ENCODE measurements at regions not wholly inside any gene's neighbourhood (a gene's known extent, or its start where the extent isn't known, plus 50 kb on each side); places are given as distances from the start of the nearest gene placed in this dataset.
A peak's percentile ranks its signal among the peaks of the same experiment; 100 is the strongest.

DNA sequence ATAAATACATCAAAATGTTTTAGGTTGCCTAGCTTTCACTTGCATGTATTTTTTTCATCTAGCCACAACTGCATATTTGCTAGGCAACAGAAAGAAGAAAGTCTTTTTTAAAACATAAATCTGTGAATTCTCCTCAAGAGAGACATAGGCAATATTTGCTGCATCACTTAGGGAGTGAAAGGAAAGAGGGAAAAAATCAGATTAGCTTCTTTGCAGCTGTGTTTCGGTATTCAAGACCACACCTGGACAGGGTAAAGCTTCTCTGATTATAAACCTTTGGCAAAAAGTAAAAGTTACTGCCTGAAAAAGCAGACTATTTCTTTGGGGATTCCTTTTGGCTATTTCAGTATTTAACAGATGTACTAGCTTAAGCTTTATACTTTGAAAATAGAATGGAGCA is 280.9 kb upstream of the ZSWIM2 start:
- DNase-seq: no peak

DNA sequence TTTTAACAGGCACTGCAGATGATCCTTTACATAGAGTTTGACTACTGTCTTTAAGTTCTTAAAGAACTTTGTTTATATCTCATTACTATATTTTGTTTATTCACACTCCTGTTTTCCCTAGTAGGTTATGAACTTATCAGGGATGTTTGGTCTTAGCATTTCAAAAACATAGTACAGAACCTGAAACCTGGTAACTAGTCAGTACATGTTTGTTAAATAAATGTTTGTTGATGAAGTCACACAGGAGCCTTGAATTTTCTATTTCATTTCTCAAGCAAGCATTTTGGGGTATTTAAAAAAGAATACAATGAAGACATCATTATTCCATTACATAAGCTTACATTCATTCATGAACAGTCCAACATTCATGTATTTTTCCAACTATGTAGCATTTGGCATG is 280.3 kb upstream of the ZSWIM2 start:
- DNase-seq: no peak

DNA sequence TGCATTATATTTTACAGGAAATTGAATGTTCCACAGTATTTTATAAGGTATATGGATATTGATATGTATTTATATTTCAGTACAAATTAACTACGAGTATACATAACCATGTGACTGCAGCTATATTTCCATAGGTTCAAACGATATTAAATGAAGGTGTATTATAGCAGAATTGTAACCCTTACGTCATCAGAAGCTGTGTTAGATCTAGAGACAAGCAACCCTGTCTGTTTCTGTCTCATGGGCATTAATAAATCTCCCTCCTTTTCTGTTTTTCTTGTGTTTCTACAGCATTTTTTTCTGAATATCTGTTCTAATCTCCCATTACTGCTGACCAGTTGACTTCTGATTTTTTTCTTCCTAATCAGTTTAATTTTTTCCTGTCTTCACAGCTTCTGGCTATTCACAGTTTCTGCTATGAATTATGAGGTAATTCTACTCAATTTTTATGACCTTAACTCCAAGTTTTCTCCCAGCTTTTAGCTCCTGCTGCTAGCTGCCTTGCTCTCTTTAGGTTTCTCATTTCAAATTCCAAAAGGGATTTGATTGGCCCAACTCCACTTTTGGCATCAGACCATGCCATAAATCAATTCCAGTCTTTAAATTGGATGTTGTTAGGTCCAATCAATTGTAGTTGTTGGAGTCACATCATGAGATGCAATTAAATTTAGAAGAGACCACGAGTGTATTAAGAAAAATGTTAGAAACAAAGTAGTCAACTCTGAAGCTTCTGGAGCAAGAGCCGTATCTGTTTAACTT is 277.5 kb upstream of the ZSWIM2 start:
- DNase-seq: no peak

DNA sequence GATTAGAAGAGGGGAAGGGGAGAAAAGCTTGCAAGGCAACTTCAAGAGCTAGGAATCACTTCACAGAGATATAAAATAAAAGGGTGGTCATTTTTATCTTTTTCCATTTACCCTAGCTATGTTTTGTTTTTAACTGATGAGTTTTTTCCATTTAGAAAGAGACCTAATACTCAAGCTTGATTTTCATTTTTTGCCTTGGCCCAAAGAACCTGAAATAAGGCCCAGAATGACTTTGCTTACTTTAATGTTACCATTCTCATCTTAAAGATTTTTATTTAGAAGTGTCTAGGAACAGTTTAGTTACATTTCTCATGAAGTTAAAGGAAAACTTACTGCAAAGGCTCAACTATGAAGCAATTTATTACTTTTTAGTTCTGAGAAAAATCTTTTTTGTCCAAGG is 276.3 kb upstream of the ZSWIM2 start:
- no peak for DNase-seq

DNA sequence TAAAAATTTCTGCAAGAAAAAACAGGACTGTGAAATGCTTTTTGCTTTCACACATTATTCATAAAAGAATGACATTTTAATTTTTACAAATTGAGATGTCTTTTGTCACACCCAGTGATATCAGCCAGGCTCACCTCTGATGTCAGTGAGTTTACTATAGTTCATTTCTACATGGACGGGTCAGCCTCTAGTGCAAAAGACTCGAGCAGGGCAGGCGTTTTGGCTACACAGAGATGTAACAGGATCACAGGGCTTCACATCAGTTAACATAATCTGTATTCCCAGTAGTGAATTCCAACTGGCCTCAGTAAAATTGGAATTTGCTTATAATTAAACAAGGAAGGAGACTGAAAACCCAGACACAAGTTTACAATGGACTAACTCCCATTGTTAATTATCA is 275.6 kb upstream of the ZSWIM2 start:
- no peak for DNase-seq

DNA sequence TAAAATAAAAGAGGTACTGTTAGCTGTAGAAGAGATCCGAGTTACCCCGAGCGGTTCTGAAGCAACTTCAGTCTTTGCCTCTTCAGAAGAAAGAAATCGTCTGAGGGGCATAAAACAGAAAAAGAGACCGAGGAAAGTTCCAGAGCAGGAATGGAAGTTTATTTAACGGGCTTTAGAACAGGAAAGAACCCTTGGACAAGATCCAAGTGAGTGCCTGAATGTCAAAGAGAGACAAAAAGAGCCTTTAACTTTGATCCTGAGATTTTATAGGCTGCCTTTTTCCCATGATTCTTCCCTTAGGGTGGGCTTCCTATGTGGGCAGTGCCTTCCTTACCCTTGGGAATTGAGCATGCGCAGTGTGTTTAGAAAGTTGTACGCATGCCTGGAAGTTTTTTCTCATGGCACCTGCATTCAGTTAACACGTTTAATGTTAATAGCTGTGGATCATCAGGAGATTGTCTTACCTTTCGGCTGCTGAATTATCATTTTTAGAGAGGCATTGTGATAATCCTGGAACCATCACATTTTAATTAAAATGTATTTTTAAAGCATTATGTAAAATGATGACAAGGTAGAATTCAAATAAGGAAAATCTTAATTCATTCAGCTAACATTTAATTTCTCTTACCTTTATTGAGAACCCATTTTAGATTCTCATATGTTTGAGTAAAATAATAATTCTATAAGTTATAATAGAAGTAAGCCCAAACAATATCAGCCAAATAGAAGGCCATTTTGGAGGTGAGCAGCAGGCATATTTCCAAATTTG is 269.5 kb upstream of the ZSWIM2 start:
- no peak for DNase-seq

DNA sequence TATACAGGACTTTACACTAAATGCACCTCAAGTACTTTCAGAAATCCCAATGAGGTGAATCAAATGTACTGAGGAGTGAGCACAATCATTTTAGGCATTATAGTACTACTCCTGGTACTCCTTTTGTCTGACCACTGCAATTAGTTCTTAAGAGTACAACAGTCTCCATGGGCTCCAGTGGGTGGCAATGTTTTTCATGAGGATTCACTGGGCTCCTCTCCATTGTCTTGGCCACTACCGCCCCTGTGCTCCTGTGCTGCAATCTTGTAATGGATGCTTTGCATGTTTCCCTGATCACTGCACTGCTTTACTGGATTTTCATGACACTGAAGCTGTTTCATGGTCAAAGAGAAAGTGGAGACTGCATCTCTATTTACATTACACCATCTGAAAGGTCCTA is 268.5 kb upstream of the ZSWIM2 start:
- peak; percentile 32 for DNase-seq

DNA sequence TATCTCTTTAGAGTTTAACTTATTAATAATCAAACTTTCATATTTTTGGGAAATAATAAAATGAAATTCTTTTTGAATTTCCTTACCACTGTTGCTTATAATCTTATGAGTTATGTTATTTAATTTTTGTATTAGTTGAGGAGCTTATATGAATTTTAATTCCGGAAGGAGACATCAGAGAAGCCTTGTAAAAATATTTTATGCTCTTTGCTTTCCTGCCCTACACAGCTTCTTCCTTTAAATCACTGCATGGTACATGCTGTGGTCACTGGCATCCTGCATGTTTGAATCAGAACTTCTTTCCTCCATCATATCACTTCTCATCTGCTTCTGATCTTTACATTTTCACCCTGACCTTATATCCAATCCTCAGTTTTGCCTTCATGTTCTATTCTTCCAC is 266.7 kb upstream of the ZSWIM2 start:
- DNase-seq: no peak

DNA sequence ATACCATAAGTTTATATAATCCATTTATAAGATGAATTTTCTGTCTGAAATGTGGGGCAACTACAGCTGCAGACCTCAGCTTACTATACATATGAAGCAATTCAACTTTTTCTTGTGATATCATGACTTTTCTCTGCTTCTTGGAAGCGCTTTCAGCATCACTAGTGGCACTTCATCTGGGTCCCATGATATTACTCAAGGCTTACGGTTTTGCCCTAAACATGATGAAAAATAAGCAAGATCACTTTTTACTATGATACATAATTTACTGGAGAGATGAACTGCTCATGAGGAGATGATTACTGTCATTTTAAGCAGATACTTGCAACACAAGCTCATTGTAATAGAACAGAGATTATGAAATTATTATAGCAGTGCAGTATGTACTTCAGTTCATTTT is 258.0 kb upstream of the ZSWIM2 start:
- no peak for DNase-seq

DNA sequence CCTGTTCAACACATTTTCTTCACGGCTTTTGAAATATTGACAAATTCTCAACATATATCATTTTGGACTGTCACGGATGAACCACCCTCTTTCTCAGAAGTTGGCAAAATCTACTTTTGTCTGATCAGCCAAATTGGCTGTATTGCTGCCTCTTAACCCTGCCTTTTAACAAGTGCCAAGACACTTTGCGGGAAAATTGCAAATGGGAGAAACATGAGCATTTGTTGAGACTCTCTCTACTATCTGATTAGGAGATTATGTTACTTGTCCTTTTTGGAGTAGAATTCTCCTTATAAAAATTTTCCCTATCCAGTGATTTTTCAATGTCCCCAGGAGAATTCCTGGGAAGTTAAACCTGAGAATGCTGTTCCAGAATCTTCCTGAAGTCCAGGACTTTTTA is 256.2 kb upstream of the ZSWIM2 start:
- no peak for DNase-seq

DNA sequence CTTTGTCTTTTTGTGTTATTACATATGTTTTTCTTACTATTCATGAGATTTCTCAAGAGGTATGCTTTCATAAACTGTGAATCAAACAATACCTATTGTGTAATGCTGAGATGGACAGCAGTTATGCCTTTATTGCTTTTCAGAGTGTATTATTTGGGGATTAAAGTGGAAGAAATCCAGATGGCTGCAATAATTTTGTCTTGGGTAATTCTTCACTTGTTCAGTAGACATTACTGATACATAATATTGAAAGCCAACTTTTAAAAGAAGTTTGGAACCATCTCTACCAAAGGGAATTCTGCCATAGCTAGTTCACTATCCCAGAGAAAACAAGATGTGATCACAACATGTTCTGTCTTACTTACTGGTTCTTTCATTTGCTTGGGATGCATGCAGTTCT is 253.4 kb upstream of the ZSWIM2 start:
- no peak for DNase-seq

DNA sequence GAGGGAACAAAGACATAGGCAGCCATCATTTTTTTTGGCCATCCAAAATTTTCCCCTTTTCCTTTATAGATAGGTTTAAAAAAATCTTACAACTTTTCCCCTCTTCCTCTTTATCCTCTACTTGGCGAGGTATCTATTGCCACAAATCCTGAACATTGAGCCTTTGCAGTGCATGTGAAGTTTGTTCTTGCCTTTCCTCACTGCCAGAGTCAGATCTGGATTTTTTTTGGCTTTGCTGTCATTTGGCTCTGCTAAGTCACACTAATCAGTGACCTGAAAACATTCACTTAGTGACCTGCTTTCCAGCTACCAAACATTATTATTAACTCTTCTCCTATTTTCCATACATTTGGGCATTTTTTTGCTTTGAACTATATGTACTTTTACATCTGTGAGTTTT is 249.2 kb upstream of the ZSWIM2 start:
- DNase-seq: no peak

DNA sequence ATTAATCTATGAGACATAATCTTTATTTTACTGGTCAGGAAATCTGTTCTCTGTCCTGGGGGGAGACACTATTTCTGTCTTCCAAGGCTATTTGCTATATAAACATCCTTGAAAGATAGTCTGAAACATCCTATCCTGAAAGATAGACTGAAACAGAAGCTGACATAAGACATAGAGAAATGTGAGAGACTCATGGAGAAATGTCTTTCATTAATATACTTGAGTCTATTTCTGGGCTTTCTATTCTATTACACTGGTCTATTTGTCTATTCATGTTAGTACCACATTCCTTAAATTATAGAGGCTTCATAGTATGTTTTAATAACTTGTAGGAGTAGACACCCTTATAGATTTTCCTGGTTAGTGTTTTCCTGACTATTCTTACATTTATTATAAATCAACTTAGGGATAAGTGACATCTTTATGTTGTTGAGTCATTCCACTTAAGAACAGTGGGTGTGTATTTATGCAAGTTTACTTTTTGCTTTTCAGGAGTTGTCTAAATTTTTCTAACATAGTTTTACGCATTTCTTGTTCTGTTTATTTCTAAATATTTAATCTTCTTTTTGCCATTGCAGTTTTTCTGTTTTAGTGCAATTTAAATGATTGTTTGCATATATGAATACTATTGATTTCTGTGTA is 244.9 kb upstream of the ZSWIM2 start:
- DNase-seq: peak; percentile 33

DNA sequence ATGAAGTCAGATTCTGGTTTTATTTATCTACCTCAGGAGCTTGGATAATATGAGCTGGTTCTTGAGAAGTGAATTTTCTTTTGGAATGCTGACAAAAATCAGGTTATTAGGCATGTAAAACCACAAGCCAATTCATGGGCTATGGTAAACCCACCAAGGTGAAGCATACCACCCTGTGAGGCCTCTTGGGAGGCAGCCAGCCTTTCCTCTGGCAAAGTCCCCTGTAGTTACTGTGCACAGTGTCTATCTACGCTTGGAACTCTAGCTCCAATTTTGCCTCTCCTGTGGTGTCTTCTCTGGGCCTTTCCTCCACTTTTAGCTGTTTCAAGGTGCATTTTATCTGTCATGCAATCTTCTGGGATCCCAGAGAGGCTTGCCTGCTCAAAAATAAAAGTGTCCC is 242.7 kb upstream of the ZSWIM2 start:
- DNase-seq: no peak

DNA sequence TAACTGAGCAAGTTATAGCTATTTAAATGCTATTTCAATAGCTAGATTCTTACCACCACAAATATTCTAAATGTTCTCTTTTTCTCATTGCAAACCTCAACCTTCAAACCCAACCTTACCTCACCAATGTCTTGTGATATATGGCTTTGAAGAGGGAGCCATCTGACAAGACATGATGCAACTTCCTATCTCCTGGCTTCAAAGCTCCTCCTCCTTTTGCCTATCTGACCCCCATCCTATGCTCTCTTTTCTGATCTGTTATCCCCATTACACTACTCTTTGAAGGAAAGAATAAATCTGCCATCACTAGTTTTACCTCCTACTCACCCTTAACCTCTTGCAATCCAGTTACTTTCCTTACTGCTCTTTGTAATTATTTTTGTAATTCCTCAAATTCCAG is 235.6 kb upstream of the ZSWIM2 start:
- no peak for DNase-seq

DNA sequence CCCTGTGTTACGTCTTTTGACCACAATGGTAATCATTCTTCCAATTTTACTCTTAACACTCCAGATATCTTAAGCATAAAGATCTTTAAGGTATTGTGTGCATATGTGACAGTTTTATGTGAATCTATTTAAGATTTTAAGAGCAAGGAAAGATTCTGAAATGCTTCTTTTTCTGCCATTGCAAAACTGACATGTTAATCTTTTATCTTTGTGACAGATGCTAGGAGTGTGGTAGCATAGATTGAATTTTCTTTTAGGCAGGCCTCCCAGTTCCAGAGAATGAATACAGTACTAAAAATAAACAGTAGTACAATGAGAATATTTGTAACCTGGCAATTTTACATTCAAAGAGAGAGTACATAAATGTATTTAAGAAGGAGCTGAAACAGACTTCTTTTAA is 232.5 kb upstream of the ZSWIM2 start:
- DNase-seq: no peak

DNA sequence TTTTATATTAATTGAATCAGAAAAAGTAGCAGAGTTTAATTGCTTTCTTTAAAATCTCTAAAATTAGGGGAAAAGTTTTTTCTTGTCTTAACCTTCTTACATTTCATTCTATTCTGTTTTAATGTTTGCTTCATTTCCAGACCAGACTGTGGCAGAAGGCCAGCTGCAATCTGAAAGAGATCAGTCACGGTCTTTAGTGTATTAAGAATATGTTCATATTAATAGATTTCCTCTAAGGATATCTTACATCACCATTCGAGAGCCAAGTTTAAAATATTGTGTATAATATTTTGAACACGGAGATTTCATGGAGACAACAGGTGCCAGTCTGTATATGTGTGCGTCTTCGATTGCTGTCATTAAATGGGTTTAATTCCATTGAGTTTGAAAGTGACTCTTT is 230.9 kb upstream of the ZSWIM2 start:
- no peak for DNase-seq

DNA sequence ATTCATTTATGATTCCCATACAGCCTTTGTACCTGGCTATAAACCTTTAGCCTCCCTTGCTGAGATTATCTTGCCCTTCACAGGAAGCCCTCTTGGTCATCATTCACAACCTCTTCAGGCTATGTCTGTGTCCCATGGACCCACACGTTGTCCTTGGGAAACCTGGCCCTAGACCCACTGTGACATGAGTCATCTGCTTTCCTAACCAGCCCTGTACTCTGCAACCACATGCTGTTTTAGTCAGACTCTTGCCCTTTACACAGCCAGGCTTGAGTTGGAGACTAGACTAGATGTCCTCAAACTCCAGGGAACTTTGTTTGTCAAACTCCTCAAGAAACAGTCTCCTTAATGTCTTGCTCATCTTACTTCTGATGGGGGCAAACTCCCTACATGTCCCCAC is 229.3 kb upstream of the ZSWIM2 start:
- DNase-seq: peak; percentile 20

DNA sequence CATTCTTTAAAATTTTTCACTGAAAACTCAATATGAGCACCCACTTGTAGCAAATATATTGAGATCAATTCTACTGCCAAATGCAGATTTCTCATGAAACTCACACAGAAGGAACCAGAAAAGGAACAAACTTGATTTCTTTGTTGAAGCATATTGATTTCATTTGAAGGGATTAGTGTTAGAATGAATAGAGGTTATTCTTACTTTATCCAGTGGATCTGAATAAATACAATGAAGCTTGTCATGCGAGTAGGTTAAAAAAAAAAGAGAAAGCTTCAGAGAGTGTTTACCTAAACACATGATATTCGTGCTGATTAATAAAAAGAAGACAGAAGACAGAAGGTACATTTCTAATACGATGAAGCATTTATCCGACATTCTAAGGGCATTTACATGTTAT is 226.7 kb upstream of the ZSWIM2 start:
- no peak for DNase-seq

DNA sequence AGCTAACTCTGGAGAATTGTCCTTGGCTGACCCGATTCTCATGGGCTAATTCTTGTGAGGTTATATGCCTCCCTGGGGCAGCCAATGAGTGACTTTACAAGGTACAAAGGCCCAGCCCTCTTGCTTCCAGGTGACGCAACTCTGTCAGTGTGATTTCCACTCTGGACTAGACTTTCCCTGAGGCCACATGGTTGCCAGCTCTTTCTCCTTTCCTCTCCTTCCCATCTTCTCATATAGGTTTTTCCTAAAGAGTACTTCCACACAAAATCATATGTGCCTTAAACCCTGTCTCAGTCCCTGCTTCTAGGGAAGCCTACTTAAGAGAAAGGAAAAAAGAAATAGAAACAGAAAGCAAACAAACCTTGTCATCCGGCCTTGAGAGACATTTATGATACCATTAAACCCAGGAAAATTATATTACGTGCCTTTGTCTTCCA is 226.2 kb upstream of the ZSWIM2 start:
- DNase-seq: no peak

DNA sequence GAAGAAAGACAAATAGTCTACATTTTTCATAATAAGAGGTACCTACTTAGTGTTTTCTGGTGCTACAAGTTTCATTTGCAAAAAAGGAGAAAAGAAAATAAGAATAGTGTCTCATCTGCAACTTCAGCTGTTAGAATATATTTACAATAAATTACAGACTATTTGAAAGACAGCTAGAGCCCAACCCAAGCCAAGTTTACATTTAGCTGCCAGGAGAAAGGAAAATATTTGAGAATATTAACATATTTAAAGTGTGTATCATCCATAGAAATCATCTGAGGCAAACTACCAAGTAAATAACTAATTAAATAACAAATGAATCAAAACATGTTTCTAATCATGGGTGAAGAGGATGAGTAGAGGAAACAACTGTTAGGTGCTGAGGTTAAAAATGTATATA is 209.2 kb upstream of the ZSWIM2 start:
- no peak for DNase-seq

DNA sequence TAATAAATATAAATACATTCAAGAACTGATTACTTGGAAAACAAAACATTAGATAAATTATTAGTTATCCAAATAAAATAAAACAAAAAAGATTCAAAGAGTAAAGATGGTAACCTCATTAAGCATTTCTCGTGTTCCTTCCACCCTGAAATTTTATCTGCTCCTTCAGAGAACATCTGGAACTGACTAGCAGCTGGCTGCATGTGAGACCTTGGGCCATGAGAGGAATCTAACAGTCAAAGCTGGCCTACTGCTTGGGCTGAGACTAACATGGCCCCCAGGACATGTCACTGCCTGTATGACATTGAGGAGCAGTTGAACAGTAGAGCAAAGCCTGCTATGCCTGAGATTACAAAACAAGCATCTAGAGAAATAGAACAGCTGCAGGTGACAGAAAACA is 208.5 kb upstream of the ZSWIM2 start:
- DNase-seq: no peak

DNA sequence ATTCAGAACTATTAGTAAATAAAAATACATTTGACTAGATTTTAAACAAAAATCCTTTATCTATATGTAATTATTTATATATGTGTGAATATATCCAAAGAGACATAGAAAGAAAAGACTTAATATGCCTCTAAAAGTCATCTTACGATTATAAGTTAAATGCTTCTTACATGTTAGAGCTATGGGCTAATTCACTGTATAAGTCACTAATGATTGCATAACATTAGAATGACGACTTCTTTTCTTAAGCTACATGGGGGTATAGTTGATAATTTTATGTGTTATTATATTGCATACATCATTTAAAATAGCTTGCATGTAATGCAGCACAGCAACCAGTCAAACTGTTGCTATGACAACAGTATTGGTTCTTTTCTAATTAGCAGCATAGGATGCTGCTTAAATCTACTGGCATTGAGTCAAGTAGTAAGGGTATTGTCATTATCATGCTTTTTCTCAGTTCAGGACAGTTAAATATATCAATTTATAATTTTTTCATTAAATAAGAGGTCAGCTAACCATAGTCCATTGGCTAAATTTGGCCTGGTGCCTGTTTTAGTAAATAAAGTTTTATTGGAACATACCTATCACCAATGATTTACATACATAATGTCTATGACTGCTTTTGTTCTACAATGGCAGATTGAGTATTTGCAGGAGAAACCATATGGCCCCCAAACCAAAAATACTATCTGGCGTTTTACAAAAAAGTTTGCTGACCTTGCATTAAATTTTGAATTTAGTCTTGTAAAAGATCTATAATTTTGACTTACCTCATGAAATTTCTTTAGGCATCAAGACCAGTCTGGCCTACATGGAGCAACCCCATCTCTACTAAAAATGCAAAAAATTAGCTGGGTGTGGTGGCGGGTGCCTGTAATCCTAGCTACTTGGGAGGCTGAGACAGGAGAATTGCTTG is 207.7 kb upstream of the ZSWIM2 start:
- DNase-seq: no peak

Measured in DMS53 (cell line).